GM13977 (cell line): ENCODE measurements at regions not wholly inside any gene's neighbourhood (a gene's known extent, or its start where the extent isn't known, plus 50 kb on each side); places are given as distances from the start of the nearest gene placed in this dataset.
"Not testable (repeated sequence)": the region's sequence is repeated elsewhere in the genome, so short reads cannot be mapped to it uniquely, and the experiment has no call there.

ENCODE experiments used
- DNase-seq: peaks from one replicate; pipeline ENCODE4 v3.0.0; 2012; ENCODE audit warnings: low spot score
- CTCF ChIP-seq: IDR thresholded peaks from 2 replicates; pipeline ENCODE4 v1.5.1; 2012; ENCODE audit warnings: mild to moderate bottlenecking, control low read depth; ENCODE audit not compliant: insufficient read depth; ENCODE audit errors: extremely low read depth, missing control alignments
- in situ Hi-C: fragments of 300-500 bp; cut with MboI; formaldehyde crosslinking; loops from one replicate; pipeline ENCODE4 v1.12.0; 2022; ENCODE audit warnings: low sequenced_read_pairs, low pct_unique_long_range_greater_than_20kb, mixed read lengths, inconsistent platforms; ENCODE audit not compliant: unreplicated experiment

- TF ChIP-seq CTCF, result no peak
- DNase-seq, result no peak
- in situ Hi-C loops, result no loop called here
These were observed 70.1 kb downstream of the FBXO4 start for GRCh38 chr5:41995193-41995592.

GRCh38 chr5:42001673-42002072, 76.6 kb downstream of the FBXO4 start:
- DNase-seq, result no peak
- in situ Hi-C loops, result no loop called here
- TF ChIP-seq CTCF, result peak; percentile 19

- DNase-seq, in situ Hi-C loops: not testable (repeated sequence)
These were observed 78.8 kb downstream of the FBXO4 start for GRCh38 chr5:42003852-42004251.

- in situ Hi-C loops, result no loop called here
- peak; percentile 66 for TF ChIP-seq CTCF
- DNase-seq, result peak; percentile 26
These were observed 80.6 kb downstream of the FBXO4 start for GRCh38 chr5:42005561-42006153.

- no peak for DNase-seq
- in situ Hi-C loops, result no loop called here
- no peak for TF ChIP-seq CTCF
These were observed 88.5 kb downstream of the FBXO4 start for GRCh38 chr5:42013561-42013960.

GRCh38 chr5:42015254-42015653, 90.2 kb downstream of the FBXO4 start:
- no peak for DNase-seq
- in situ Hi-C loops, result no loop called here
- no peak for TF ChIP-seq CTCF

GRCh38 chr5:42015681-42016080, 90.6 kb downstream of the FBXO4 start:
- DNase-seq, result no peak
- in situ Hi-C loops, result no loop called here

More at GRCh38 chr5:42015681-42016080, 90.6 kb downstream of the FBXO4 start:
- TF ChIP-seq CTCF, result no peak
